ENCODE measurements at regions not wholly inside any gene's neighbourhood (a gene's known extent, or its start where the extent isn't known, plus 50 kb on each side); places are given as distances from the start of the nearest gene placed in this dataset.
A peak's percentile ranks its signal among the peaks of the same experiment; 100 is the strongest.

- H3K4me3 ChIP-seq (ENCODE audit: low read length), result no peak overlapping the region
- WGBS (ENCODE audit: insufficient coverage, low lambda C conversion rate), result no CpG with 5 or more reads among the region's 10 CpGs
- DNase-seq, result peak in 1 of 2 donors; percentile 26
- peaks cover 51% of the 10 kb centered on the region for H3K4me1 ChIP-seq (ENCODE audit: control insufficient read depth, insufficient read depth, low read length)
- no peaks in the 10 kb centered on the region for H3K36me3 ChIP-seq (ENCODE audit: control insufficient read depth, insufficient read depth, low read length)
- no peak overlapping the region for H3K27ac ChIP-seq (ENCODE audit: low read length)
- no peaks in the 10 kb centered on the region for H3K9me3 ChIP-seq (ENCODE audit: control insufficient read depth, low read depth, low read length)
- H3K27me3 ChIP-seq (ENCODE audit: control insufficient read depth, insufficient read depth, low read length), result no peaks in the 10 kb centered on the region
Observed at GRCh38 chrX:39011454-39012221, 210.4 kb downstream of the MID1IP1 start.

- Histone ChIP-seq H3K9me3 (ENCODE audit: control insufficient read depth, low read depth, low read length) (no peaks in the 10 kb centered on the region), H3K27me3 (ENCODE audit: control insufficient read depth, insufficient read depth, low read length) (no peaks in the 10 kb centered on the region), H3K27ac (ENCODE audit: low read length) (no peak overlapping the region), H3K4me3 (ENCODE audit: low read length) (no peak overlapping the region), H3K4me1 (ENCODE audit: control insufficient read depth, insufficient read depth, low read length) (peaks cover 61% of the 10 kb centered on the region), H3K36me3 (ENCODE audit: control insufficient read depth, insufficient read depth, low read length) (no peaks in the 10 kb centered on the region)
- DNase-seq, result no peak
- WGBS (ENCODE audit: insufficient coverage, low lambda C conversion rate), result no CpG with 5 or more reads among the region's 4 CpGs
Observed at GRCh38 chrX:39012621-39013111, 211.4 kb downstream of the MID1IP1 start.

DNA sequence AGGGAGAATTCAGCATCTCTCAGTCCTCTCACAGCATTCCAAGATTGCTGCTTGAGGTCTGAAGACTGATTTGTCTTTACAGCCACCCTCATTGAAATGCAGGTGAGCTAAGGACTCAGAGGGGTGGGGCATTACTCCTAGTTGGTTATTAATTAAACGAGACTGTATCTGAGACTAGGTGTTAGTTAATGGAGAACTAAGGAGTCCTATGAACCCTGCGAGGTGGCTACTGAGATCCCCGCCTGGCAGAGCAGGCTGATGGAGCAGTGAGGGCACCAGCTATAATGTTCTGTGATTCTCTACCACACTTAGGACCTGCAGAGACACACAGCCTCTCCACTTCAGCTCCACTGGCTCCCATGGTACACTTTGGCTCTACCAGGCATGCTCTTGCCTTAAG is 215.3 kb downstream of the MID1IP1 start:
- H3K27ac ChIP-seq (ENCODE audit: low read length), result peak overlapping the region; percentile 84
- peaks cover 80% of the 10 kb centered on the region for H3K4me1 ChIP-seq (ENCODE audit: control insufficient read depth, insufficient read depth, low read length)
- no CpG with 5 or more reads among the region's 3 CpGs for WGBS (ENCODE audit: insufficient coverage, low lambda C conversion rate)
- H3K9me3 ChIP-seq (ENCODE audit: control insufficient read depth, low read depth, low read length), result no peaks in the 10 kb centered on the region
- H3K4me3 ChIP-seq (ENCODE audit: low read length), result no peak overlapping the region
- H3K36me3 ChIP-seq (ENCODE audit: control insufficient read depth, insufficient read depth, low read length), result no peaks in the 10 kb centered on the region
- no peaks in the 10 kb centered on the region for H3K27me3 ChIP-seq (ENCODE audit: control insufficient read depth, insufficient read depth, low read length)
- peak; percentile 50 to 82 for DNase-seq

DNA sequence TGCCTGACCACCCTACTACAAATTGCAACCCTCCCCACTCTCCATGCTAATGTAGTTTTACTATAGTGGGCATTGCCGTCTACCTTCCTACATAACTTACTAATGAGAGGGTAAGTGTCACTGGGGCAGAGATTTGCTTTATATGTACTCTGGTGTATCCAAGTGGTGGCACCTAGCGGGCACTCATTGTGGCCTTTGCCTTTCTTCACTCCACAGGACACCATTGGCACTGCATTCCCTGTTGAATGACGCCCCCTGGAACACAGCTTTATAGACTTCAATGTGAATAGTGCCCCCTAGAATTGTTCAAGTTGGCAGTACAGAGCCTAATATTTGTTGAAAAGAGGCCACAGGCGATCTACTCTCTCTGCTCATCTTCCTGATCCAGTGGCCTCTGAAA is 215.8 kb downstream of the MID1IP1 start:
- peak overlapping the region; percentile 84 for H3K27ac ChIP-seq (ENCODE audit: low read length)
- H3K4me1 ChIP-seq (ENCODE audit: control insufficient read depth, insufficient read depth, low read length), result peaks cover 75% of the 10 kb centered on the region
- no peaks in the 10 kb centered on the region for H3K9me3 ChIP-seq (ENCODE audit: control insufficient read depth, low read depth, low read length)
- peak in 1 of 2 donors; percentile 53 for DNase-seq
- no peak overlapping the region for H3K4me3 ChIP-seq (ENCODE audit: low read length)
- H3K36me3 ChIP-seq (ENCODE audit: control insufficient read depth, insufficient read depth, low read length), result no peaks in the 10 kb centered on the region
- no CpG with 5 or more reads among the region's 4 CpGs for WGBS (ENCODE audit: insufficient coverage, low lambda C conversion rate)
- no peaks in the 10 kb centered on the region for H3K27me3 ChIP-seq (ENCODE audit: control insufficient read depth, insufficient read depth, low read length)

DNA sequence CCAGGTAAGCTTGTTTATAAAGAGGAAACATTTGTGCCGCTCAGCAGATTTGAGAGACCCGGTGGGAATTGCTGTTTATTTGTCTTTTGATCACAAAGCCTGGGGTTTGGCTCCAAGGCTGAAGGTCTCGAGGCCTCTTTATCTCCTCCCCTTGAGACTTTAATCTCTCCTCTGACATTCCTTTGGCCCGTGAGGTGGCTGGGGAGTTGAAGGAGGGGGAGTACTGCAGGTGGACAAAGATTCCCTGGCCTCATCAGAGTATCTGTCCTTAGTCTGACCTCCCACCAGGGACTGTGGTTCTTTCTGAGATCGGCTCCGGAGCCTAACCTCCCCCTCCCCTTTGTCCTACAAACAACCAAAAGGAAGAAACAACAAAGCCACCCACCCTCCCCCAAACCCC is 216.5 kb downstream of the MID1IP1 start:
- peak; percentile 53 to 73 for DNase-seq
- peak overlapping the region; percentile 84 for H3K27ac ChIP-seq (ENCODE audit: low read length)
- no peaks in the 10 kb centered on the region for H3K36me3 ChIP-seq (ENCODE audit: control insufficient read depth, insufficient read depth, low read length)
- no peak overlapping the region for H3K4me3 ChIP-seq (ENCODE audit: low read length)
- peaks cover 72% of the 10 kb centered on the region for H3K4me1 ChIP-seq (ENCODE audit: control insufficient read depth, insufficient read depth, low read length)
- no peaks in the 10 kb centered on the region for H3K9me3 ChIP-seq (ENCODE audit: control insufficient read depth, low read depth, low read length)
- WGBS (ENCODE audit: insufficient coverage, low lambda C conversion rate), result no CpG with 5 or more reads among the region's 6 CpGs
- H3K27me3 ChIP-seq (ENCODE audit: control insufficient read depth, insufficient read depth, low read length), result no peaks in the 10 kb centered on the region

- H3K9me3 ChIP-seq (ENCODE audit: control insufficient read depth, low read depth, low read length), result no peaks in the 10 kb centered on the region
- peak in 1 of 2 donors; percentile 62 for DNase-seq
- no CpG with 5 or more reads among the region's 3 CpGs for WGBS (ENCODE audit: insufficient coverage, low lambda C conversion rate)
- no peaks in the 10 kb centered on the region for H3K27me3 ChIP-seq (ENCODE audit: control insufficient read depth, insufficient read depth, low read length)
- H3K4me3 ChIP-seq (ENCODE audit: low read length), result no peak overlapping the region
- H3K36me3 ChIP-seq (ENCODE audit: control insufficient read depth, insufficient read depth, low read length), result no peaks in the 10 kb centered on the region
- peak overlapping the region; percentile 84 for H3K27ac ChIP-seq (ENCODE audit: low read length)
- peaks cover 63% of the 10 kb centered on the region for H3K4me1 ChIP-seq (ENCODE audit: control insufficient read depth, insufficient read depth, low read length)
Observed at GRCh38 chrX:39018541-39018940, 217.3 kb downstream of the MID1IP1 start.

DNA sequence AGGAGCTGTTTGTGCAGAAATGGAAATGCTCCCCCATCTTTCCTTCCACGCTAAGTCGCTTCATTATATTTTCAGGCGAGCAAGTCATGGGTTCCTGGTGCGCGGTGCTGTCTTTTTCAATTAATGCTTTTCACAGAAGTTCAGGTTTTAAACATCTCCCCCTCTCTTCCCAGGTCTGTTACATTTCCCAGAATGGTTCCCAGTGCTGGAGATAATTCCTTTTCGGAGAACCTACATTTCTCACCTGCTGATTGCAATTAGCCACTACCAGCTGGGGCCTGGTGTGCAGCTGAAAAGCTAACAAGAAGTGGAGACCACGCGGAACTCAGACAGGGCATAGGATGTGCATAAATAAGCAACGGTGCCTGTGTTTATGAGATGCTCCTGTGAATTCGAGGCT is 217.8 kb downstream of the MID1IP1 start:
- DNase-seq, result no peak
- no peaks in the 10 kb centered on the region for H3K9me3 ChIP-seq (ENCODE audit: control insufficient read depth, low read depth, low read length)
- peaks cover 60% of the 10 kb centered on the region for H3K4me1 ChIP-seq (ENCODE audit: control insufficient read depth, insufficient read depth, low read length)
- WGBS (ENCODE audit: insufficient coverage, low lambda C conversion rate), result no CpG with 5 or more reads among the region's 10 CpGs
- peak overlapping the region; percentile 20 for H3K27ac ChIP-seq (ENCODE audit: low read length)
- H3K4me3 ChIP-seq (ENCODE audit: low read length), result no peak overlapping the region
- H3K27me3 ChIP-seq (ENCODE audit: control insufficient read depth, insufficient read depth, low read length), result no peaks in the 10 kb centered on the region
- no peaks in the 10 kb centered on the region for H3K36me3 ChIP-seq (ENCODE audit: control insufficient read depth, insufficient read depth, low read length)

- no peak overlapping the region for H3K4me3 ChIP-seq (ENCODE audit: low read length)
- no peaks in the 10 kb centered on the region for H3K27me3 ChIP-seq (ENCODE audit: control insufficient read depth, insufficient read depth, low read length)
- H3K27ac ChIP-seq (ENCODE audit: low read length), result no peak overlapping the region
- H3K36me3 ChIP-seq (ENCODE audit: control insufficient read depth, insufficient read depth, low read length), result no peaks in the 10 kb centered on the region
- peaks cover 49% of the 10 kb centered on the region for H3K4me1 ChIP-seq (ENCODE audit: control insufficient read depth, insufficient read depth, low read length)
- H3K9me3 ChIP-seq (ENCODE audit: control insufficient read depth, low read depth, low read length), result no peaks in the 10 kb centered on the region
- no CpG with 5 or more reads among the region's 6 CpGs for WGBS (ENCODE audit: insufficient coverage, low lambda C conversion rate)
- DNase-seq, result peak in 1 of 2 donors; percentile 40
Observed at GRCh38 chrX:39020051-39020669, 218.9 kb downstream of the MID1IP1 start.

DNA sequence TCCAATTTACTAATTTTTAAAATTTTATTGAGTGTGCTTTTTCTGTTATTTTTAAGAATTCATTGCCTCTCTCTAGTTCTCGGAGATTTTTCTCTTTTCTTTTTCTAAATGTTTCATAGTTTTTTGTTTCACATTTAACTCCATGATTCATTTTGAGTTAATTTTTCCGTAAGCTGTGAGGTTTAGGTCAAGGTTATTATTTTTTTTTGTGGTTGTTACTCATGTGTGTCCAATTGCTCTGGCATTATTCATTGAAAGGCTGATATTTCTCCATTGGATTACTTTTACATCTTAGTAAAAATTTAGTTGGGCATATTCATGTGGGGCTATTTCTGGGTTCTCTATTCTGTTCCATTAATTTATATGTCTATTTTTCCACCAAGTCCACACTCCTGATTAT is 220.8 kb downstream of the MID1IP1 start:
- Histone ChIP-seq H3K27me3 (ENCODE audit: control insufficient read depth, insufficient read depth, low read length) (no peaks in the 10 kb centered on the region), H3K4me3 (ENCODE audit: low read length) (no peak overlapping the region)
- WGBS (ENCODE audit: insufficient coverage, low lambda C conversion rate), result 83% methylated on average over 1 of the region's 2 CpGs

DNA sequence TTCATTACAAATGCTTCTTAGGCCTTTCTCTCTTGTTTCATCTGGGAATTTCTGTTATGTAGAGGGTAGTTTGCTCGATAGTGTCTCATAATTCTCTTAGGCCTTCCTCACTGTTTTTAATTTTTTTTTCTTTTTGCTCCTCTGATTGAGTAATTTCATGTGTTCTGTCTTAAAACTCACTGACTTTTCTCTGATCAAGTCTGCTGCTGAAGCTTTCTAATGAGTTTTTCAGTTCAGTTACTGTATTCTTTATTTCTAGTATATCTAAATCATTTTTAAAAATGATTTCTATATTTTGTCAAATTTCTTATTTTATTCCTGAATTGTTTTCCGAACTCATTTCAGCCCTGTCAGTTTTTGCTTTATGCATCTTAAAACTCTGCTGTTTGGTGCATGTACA is 228.0 kb downstream of the MID1IP1 start:
- H3K4me1 ChIP-seq (ENCODE audit: control insufficient read depth, insufficient read depth, low read length), result no peaks in the 10 kb centered on the region
- no peak overlapping the region for H3K27ac ChIP-seq (ENCODE audit: low read length)
- H3K27me3 ChIP-seq (ENCODE audit: control insufficient read depth, insufficient read depth, low read length), result no peaks in the 10 kb centered on the region
- 100% methylated on average over 1 of the region's 2 CpGs for WGBS (ENCODE audit: insufficient coverage, low lambda C conversion rate)
- H3K36me3 ChIP-seq (ENCODE audit: control insufficient read depth, insufficient read depth, low read length), result no peaks in the 10 kb centered on the region
- peaks cover 8% of the 10 kb centered on the region for H3K9me3 ChIP-seq (ENCODE audit: control insufficient read depth, low read depth, low read length)
- no peak for DNase-seq
- no peak overlapping the region for H3K4me3 ChIP-seq (ENCODE audit: low read length)

More for the DNA sequence above, 220.8 kb downstream of the MID1IP1 start:
- Histone ChIP-seq H3K27ac (ENCODE audit: low read length) (no peak overlapping the region), H3K9me3 (ENCODE audit: control insufficient read depth, low read depth, low read length) (no peaks in the 10 kb centered on the region), H3K4me1 (ENCODE audit: control insufficient read depth, insufficient read depth, low read length) (peaks cover 32% of the 10 kb centered on the region), H3K36me3 (ENCODE audit: control insufficient read depth, insufficient read depth, low read length) (no peaks in the 10 kb centered on the region)
- DNase-seq, result no peak
